ENCODE measurements at regions not wholly inside any gene's neighbourhood (a gene's known extent, or its start where the extent isn't known, plus 50 kb on each side); places are given as distances from the start of the nearest gene placed in this dataset.

- Histone ChIP-seq H3K36me3 (ENCODE audit: control insufficient read depth in 2 of 4, insufficient read depth in 4 of 4, low read length in 3 of 4) (no peaks in the 10 kb centered on the region), H2AK5ac (ENCODE audit: low read depth, low read length) (no peak overlapping the region), H4K91ac (replicated peaks; ENCODE audit: insufficient read length, low read length) (no peak overlapping the region), H4K5ac (ENCODE audit: insufficient read length, low read depth, low read length) (no peak overlapping the region), H3K18ac (ENCODE audit: extremely low read depth, low read length) (no peak overlapping the region), H3K9ac (replicated peaks in 1 of 4; ENCODE audit: extremely low read depth in 1 of 4, low read depth in 3 of 4, low read length in 3 of 4) (no peak overlapping the region), H2BK15ac (ENCODE audit: low read length) (no peak overlapping the region), H3K4ac (replicated peaks; ENCODE audit: insufficient read length, low read depth, low read length) (no peak overlapping the region), H3K23me2 (ENCODE audit: low read depth, low read length) (no peaks in the 10 kb centered on the region), H3K27me3 (replicated peaks in 1 of 4; ENCODE audit: control insufficient read depth in 3 of 4, extremely low read depth in 1 of 4, insufficient read depth in 3 of 4, low read length in 3 of 4) (peaks cover 0 to 1% (median 0%) of the 10 kb centered on the region in 4 experiments; a peak in 1 of 7 replicates), H4K20me1 (replicated peaks in 1 of 2; ENCODE audit: control insufficient read depth in 1 of 2, insufficient read depth in 2 of 2, low read length in 2 of 2) (no peaks in the 10 kb centered on the region), H3K4me1 (replicated peaks in 1 of 4; ENCODE audit: control insufficient read depth in 3 of 4, insufficient read depth in 4 of 4, low read length in 3 of 4) (no peaks in the 10 kb centered on the region), H2BK5ac (ENCODE audit: low read depth, low read length) (no peak overlapping the region), H3K56ac (replicated peaks; ENCODE audit: insufficient read length, low read depth, low read length) (no peak overlapping the region), H3K79me1 (ENCODE audit: low read depth, low read length) (no peaks in the 10 kb centered on the region), H3K79me2 (ENCODE audit: control insufficient read depth in 1 of 2, insufficient read depth in 2 of 2, low read length in 2 of 2) (no peaks in the 10 kb centered on the region), H3K9me3 (ENCODE audit: insufficient read depth in 2 of 2, low read depth in 1 of 2, low read length in 1 of 2) (no peaks in the 10 kb centered on the region), H3K4me3 (ENCODE audit: extremely low read depth in 1 of 4, insufficient read depth in 2 of 4, low read depth in 3 of 4, low read length in 4 of 4) (no peak overlapping the region), H3K27ac (ENCODE audit: low read depth, low read length) (no peak overlapping the region), H3K23ac (ENCODE audit: insufficient read length) (no peak overlapping the region), H3K4me2 (ENCODE audit: insufficient read depth in 1 of 2, low read depth in 2 of 2, low read length in 2 of 2) (no peak overlapping the region), H2BK120ac (replicated peaks; ENCODE audit: low read depth, low read length) (no peak overlapping the region), H3K14ac (ENCODE audit: insufficient read length) (no peak overlapping the region), H2BK12ac (ENCODE audit: low read depth, low read length) (no peak overlapping the region), H2AFZ (ENCODE audit: low read length) (no peak overlapping the region), H2BK20ac (ENCODE audit: low read length) (no peak overlapping the region), H4K8ac (ENCODE audit: extremely low read depth, insufficient read depth, low read length) (no peak overlapping the region)
- CTCF ChIA-PET (ENCODE audit: partially characterized antibody): interaction anchor here (0.9 kb wide), 1 partner anchor 502 kb away, joined by 3 read pairs; no protein-coding TSS in a partner anchor
- TF ChIP-seq SP1 (IDR thresholded peaks at IDR 0.05; ENCODE audit: low read depth, low read length) (no peak), TEAD4 (IDR thresholded peaks at IDR 0.05; ENCODE audit: low read depth, low read length) (no peak), SAP30 (IDR thresholded peaks at IDR 0.05; ENCODE audit: insufficient read depth, insufficient replicate concordance, low read length) (no peak), CHD1 (IDR thresholded peaks at IDR 0.05; ENCODE audit: low read depth, low read length) (no peak), CBX8 (IDR thresholded peaks at IDR 0.05; ENCODE audit: borderline replicate concordance, low read depth, low read length) (no peak), NRF1 (IDR thresholded peaks at IDR 0.05; ENCODE audit: low read depth, low read length) (no peak), SIN3A (conservative IDR thresholded peaks at IDR 0.05 in 1 of 2, IDR thresholded peaks at IDR 0.05 in 1 of 2; ENCODE audit: low read depth in 1 of 2, low read length in 2 of 2) (no peak), RXRA (IDR thresholded peaks at IDR 0.05; ENCODE audit: insufficient read depth, low read depth, low read length) (no peak), CEBPB (IDR thresholded peaks at IDR 0.05; ENCODE audit: low read depth, low read length) (no peak), SP2 (IDR thresholded peaks at IDR 0.05; ENCODE audit: low read length) (no peak), CREB1 (IDR thresholded peaks at IDR 0.05) (no peak)
- DNase-seq (ENCODE audit: low read depth in 1 of 2, low spot score in 2 of 2) (no peak), FAIRE-seq (no peak)
- 87% methylated on average over 5 of the region's 5 CpGs; no CpG with 5 or more reads in 1 of the 2 experiments for WGBS, 2 experiments (ENCODE audit: extremely low coverage in 1 of 2, insufficient coverage in 1 of 2, insufficient read length in 1 of 2, insufficient replicate concordance in 2 of 2, low coverage in 1 of 2, low lambda C conversion rate in 2 of 2, missing lambda C conversion rate in 1 of 2)
- POLR2A ChIA-PET (ENCODE audit: partially characterized antibody): no interaction called here
These were observed 102.1 kb upstream of the DAAM1 start for GRCh38 chr14:59086241-59086882.
